ENCODE measurements at regions not wholly inside any gene's neighbourhood (a gene's known extent, or its start where the extent isn't known, plus 50 kb on each side); places are given as distances from the start of the nearest gene placed in this dataset.

- TF ChIP-seq CTCF (IDR thresholded peaks at IDR 0.05) (no peak), POLR2A (IDR thresholded peaks at IDR 0.05) (no peak)
Measured at GRCh38 chr22:48362721-48363404, 1464.8 kb downstream of the BRD1 start.

Data from heart left ventricle (tissue), 13 donors.